Activated CD4-positive, alpha-beta memory T cell treated with anti-CD3 and anti-CD28 coated beads, Interleukin-2, amount 10 ng/mL, durations not matched to agents 7 days and 5 days (primary cell): ENCODE measurements at regions not wholly inside any gene's neighbourhood (a gene's known extent, or its start where the extent isn't known, plus 50 kb on each side); places are given as distances from the start of the nearest gene placed in this dataset.

ENCODE experiments used
- CTCF ChIA-PET: fragments of 350-600 bp; sonication (Branson Sonifier 250); formaldehyde crosslinking; loops from one replicate; lab custom pipeline; 2021; ENCODE audit warnings: antibody characterized with exemption, inconsistent platforms; lab: Charles Lee
- POLR2A ChIA-PET: fragments of 350-600 bp; sonication (Branson Sonifier 250); formaldehyde crosslinking; loops from one replicate; lab custom pipeline; 2021; ENCODE audit warnings: antibody characterized with exemption; lab: Charles Lee
- DNase-seq: peaks from one replicate; pipeline ENCODE4 v3.0.0-alpha.2; 2020
- H3K27ac Mint-ChIP-seq: one replicate; pipeline ENCODE4 v1.8.0; 2021; ENCODE audit warnings: mild to moderate bottlenecking, mixed read lengths
- H3K27me3 Mint-ChIP-seq: one replicate; pipeline ENCODE4 v1.8.0; 2021; ENCODE audit warnings: mixed read lengths
- H3K36me3 Mint-ChIP-seq: one replicate; pipeline ENCODE4 v1.8.0; 2021; ENCODE audit warnings: low read depth, mixed read lengths
- H3K4me1 Mint-ChIP-seq: one replicate; pipeline ENCODE4 v1.8.0; 2021; ENCODE audit warnings: mixed read lengths
- H3K4me3 Mint-ChIP-seq: one replicate; pipeline ENCODE4 v1.8.0; 2021; ENCODE audit warnings: mild to moderate bottlenecking, mixed read lengths
- H3K9me3 Mint-ChIP-seq: one replicate; pipeline ENCODE4 v1.8.0; 2021; ENCODE audit warnings: mixed read lengths

- H3K4me3 Mint-ChIP-seq = no peak overlapping the region
Observed at GRCh38 chr13:34750078-34750931, 191.8 kb upstream of the NBEA start.

GRCh38 chr13:34751044-34751443 is 191.0 kb upstream of the NBEA start:
- Mint-ChIP-seq H3K4me1 (no peaks in the 10 kb centered on the region), H3K4me3 (no peak overlapping the region), H3K9me3 (no peaks in the 10 kb centered on the region), H3K27ac (no peak overlapping the region), H3K27me3 (no peaks in the 10 kb centered on the region), H3K36me3 (no peaks in the 10 kb centered on the region)
- CTCF ChIA-PET = no interaction called here
- POLR2A ChIA-PET = no interaction called here
- DNase-seq = no peak

More at GRCh38 chr13:34750078-34750931, 191.8 kb upstream of the NBEA start:
- no peaks in the 10 kb centered on the region for H3K27me3 Mint-ChIP-seq
- ChIA-PET CTCF (no interaction called here), POLR2A (no interaction called here)
- H3K27ac Mint-ChIP-seq = no peak overlapping the region
- H3K4me1 Mint-ChIP-seq = no peaks in the 10 kb centered on the region
- DNase-seq = no peak
- no peaks in the 10 kb centered on the region for H3K36me3 Mint-ChIP-seq
- no peaks in the 10 kb centered on the region for H3K9me3 Mint-ChIP-seq

GRCh38 chr13:34751492-34751891 is 190.6 kb upstream of the NBEA start:
- ChIA-PET CTCF (no interaction called here), POLR2A (no interaction called here)
- no peaks in the 10 kb centered on the region for H3K36me3 Mint-ChIP-seq
- no peaks in the 10 kb centered on the region for H3K27me3 Mint-ChIP-seq
- no peak overlapping the region for H3K4me3 Mint-ChIP-seq
- no peaks in the 10 kb centered on the region for H3K4me1 Mint-ChIP-seq
- H3K27ac Mint-ChIP-seq = no peak overlapping the region
- no peak for DNase-seq
- H3K9me3 Mint-ChIP-seq = no peaks in the 10 kb centered on the region

GRCh38 chr13:34752283-34752960 is 189.6 kb upstream of the NBEA start:
- Mint-ChIP-seq H3K36me3 (no peaks in the 10 kb centered on the region), H3K4me1 (no peaks in the 10 kb centered on the region), H3K9me3 (no peaks in the 10 kb centered on the region), H3K4me3 (no peak overlapping the region), H3K27me3 (no peaks in the 10 kb centered on the region), H3K27ac (no peak overlapping the region)
- CTCF ChIA-PET = no interaction called here
- DNase-seq = no peak
- POLR2A ChIA-PET = no interaction called here

GRCh38 chr13:34756136-34756535 is 185.9 kb upstream of the NBEA start:
- no peaks in the 10 kb centered on the region for H3K4me1 Mint-ChIP-seq
- CTCF ChIA-PET = no interaction called here
- H3K36me3 Mint-ChIP-seq = no peaks in the 10 kb centered on the region
- no peak overlapping the region for H3K4me3 Mint-ChIP-seq
- no peaks in the 10 kb centered on the region for H3K27me3 Mint-ChIP-seq
- no peak overlapping the region for H3K27ac Mint-ChIP-seq
- H3K9me3 Mint-ChIP-seq = no peaks in the 10 kb centered on the region
- POLR2A ChIA-PET = no interaction called here
- no peak for DNase-seq

GRCh38 chr13:34756572-34756971 is 185.5 kb upstream of the NBEA start:
- Mint-ChIP-seq H3K27ac (no peak overlapping the region), H3K9me3 (no peaks in the 10 kb centered on the region), H3K36me3 (no peaks in the 10 kb centered on the region), H3K27me3 (no peaks in the 10 kb centered on the region), H3K4me1 (no peaks in the 10 kb centered on the region), H3K4me3 (no peak overlapping the region)
- ChIA-PET CTCF (no interaction called here), POLR2A (no interaction called here)
- DNase-seq = no peak

GRCh38 chr13:34757441-34757840 is 184.6 kb upstream of the NBEA start:
- Mint-ChIP-seq H3K36me3 (no peaks in the 10 kb centered on the region), H3K4me3 (no peak overlapping the region), H3K4me1 (no peaks in the 10 kb centered on the region), H3K9me3 (no peaks in the 10 kb centered on the region), H3K27ac (no peak overlapping the region), H3K27me3 (no peaks in the 10 kb centered on the region)
- no peak for DNase-seq
- ChIA-PET POLR2A (no interaction called here), CTCF (no interaction called here)

GRCh38 chr13:34758628-34759027 is 183.4 kb upstream of the NBEA start:
- Mint-ChIP-seq H3K4me3 (no peak overlapping the region), H3K9me3 (no peaks in the 10 kb centered on the region), H3K27ac (no peak overlapping the region), H3K27me3 (no peaks in the 10 kb centered on the region), H3K4me1 (no peaks in the 10 kb centered on the region), H3K36me3 (no peaks in the 10 kb centered on the region)
- CTCF ChIA-PET = no interaction called here
- DNase-seq = no peak
- POLR2A ChIA-PET = no interaction called here

GRCh38 chr13:34762312-34762711 is 179.8 kb upstream of the NBEA start:
- Mint-ChIP-seq H3K36me3 (no peaks in the 10 kb centered on the region), H3K4me1 (no peaks in the 10 kb centered on the region), H3K27me3 (no peaks in the 10 kb centered on the region), H3K4me3 (no peak overlapping the region), H3K9me3 (no peaks in the 10 kb centered on the region), H3K27ac (no peak overlapping the region)
- CTCF ChIA-PET = no interaction called here
- POLR2A ChIA-PET = no interaction called here
- no peak for DNase-seq

- no peak overlapping the region for H3K27ac Mint-ChIP-seq
Observed at GRCh38 chr13:34764246-34764645, 177.8 kb upstream of the NBEA start.

GRCh38 chr13:34765446-34766180 is 176.5 kb upstream of the NBEA start:
- ChIA-PET POLR2A (no interaction called here), CTCF (no interaction called here)
- H3K4me3 Mint-ChIP-seq = no peak overlapping the region
- no peaks in the 10 kb centered on the region for H3K36me3 Mint-ChIP-seq
- no peaks in the 10 kb centered on the region for H3K9me3 Mint-ChIP-seq
- H3K27ac Mint-ChIP-seq = no peak overlapping the region
- no peak for DNase-seq
- no peaks in the 10 kb centered on the region for H3K4me1 Mint-ChIP-seq
- H3K27me3 Mint-ChIP-seq = no peaks in the 10 kb centered on the region

More at GRCh38 chr13:34764246-34764645, 177.8 kb upstream of the NBEA start:
- Mint-ChIP-seq H3K4me1 (no peaks in the 10 kb centered on the region), H3K4me3 (no peak overlapping the region), H3K27me3 (no peaks in the 10 kb centered on the region), H3K9me3 (no peaks in the 10 kb centered on the region), H3K36me3 (no peaks in the 10 kb centered on the region)
- ChIA-PET POLR2A (no interaction called here), CTCF (no interaction called here)
- DNase-seq = no peak

GRCh38 chr13:34767778-34768177 is 174.3 kb upstream of the NBEA start:
- POLR2A ChIA-PET = no interaction called here
- no peak for DNase-seq
- Mint-ChIP-seq H3K4me1 (no peaks in the 10 kb centered on the region), H3K27ac (no peak overlapping the region), H3K9me3 (no peaks in the 10 kb centered on the region), H3K4me3 (no peak overlapping the region), H3K36me3 (no peaks in the 10 kb centered on the region), H3K27me3 (no peaks in the 10 kb centered on the region)
- CTCF ChIA-PET = no interaction called here

GRCh38 chr13:34772206-34772605 is 169.9 kb upstream of the NBEA start:
- ChIA-PET CTCF (no interaction called here), POLR2A (no interaction called here)
- H3K27me3 Mint-ChIP-seq = no peaks in the 10 kb centered on the region
- no peak overlapping the region for H3K27ac Mint-ChIP-seq
- no peaks in the 10 kb centered on the region for H3K4me1 Mint-ChIP-seq
- no peak for DNase-seq
- H3K9me3 Mint-ChIP-seq = peaks cover 2% of the 10 kb centered on the region
- H3K4me3 Mint-ChIP-seq = no peak overlapping the region
- no peaks in the 10 kb centered on the region for H3K36me3 Mint-ChIP-seq
